Endothelial cell of umbilical vein (primary cell): ENCODE measurements at regions not wholly inside any gene's neighbourhood (a gene's known extent, or its start where the extent isn't known, plus 50 kb on each side); places are given as distances from the start of the nearest gene placed in this dataset.

ENCODE experiments used
- BruUV-seq: library from RNA; stranded (reverse); fragments of 400-500 nt; replicated peaks from 2 replicates; lab custom pipeline; 2021; lab: Mats Ljungman, UMichigan
- CTCF ChIA-PET: fragments of 300-600, 350-600 bp; sonication (Branson Sonifier 250); formaldehyde crosslinking; loops from one replicate; lab custom pipeline; 2021; ENCODE audit warnings: antibody characterized with exemption, inconsistent platforms; lab: Charles Lee
- POLR2A ChIA-PET: fragments of 300-600, 350-600 bp; sonication (Branson Sonifier 250); formaldehyde crosslinking; loops from one replicate; lab custom pipeline; 2021; ENCODE audit warnings: antibody characterized with exemption, inconsistent platforms; lab: Charles Lee
- DNase-seq: peaks from one replicate; pipeline ENCODE4 v3.0.0-alpha.2; 2011; ENCODE audit warnings: low read depth, low spot score
- FAIRE-seq: peaks from 2 replicates; lab custom pipeline; 2011; peaks lifted over from hg19 to GRCh38; lab: Jason Lieb, UNC
- H2AFZ ChIP-seq: 2 replicates; pipeline ENCODE4 v1.6.0; 2012; ENCODE audit warnings: low read depth, low read length, control low read depth, inconsistent platforms
- H3K27ac ChIP-seq: 2 replicates; pipeline ENCODE4 v1.5.1; 2011; ENCODE audit warnings: low read depth, mild to moderate bottlenecking, control low read depth, low read length, moderate library complexity; ENCODE audit not compliant: insufficient read depth
- H3K27me3 ChIP-seq, 2 experiments: 2 replicates each; pipeline versions ENCODE4 v1.6.0 to v1.6.1; 2011; ENCODE audit warnings: low read length in 2 of 2, mixed read lengths in 1 of 2; ENCODE audit not compliant: control insufficient read depth in 2 of 2, insufficient read depth in 2 of 2
- H3K36me3 ChIP-seq, 2 experiments: 2 replicates in 1 of 2; 3 replicates in 1 of 2; pipeline ENCODE4 v1.5.1; 2011; ENCODE audit warnings: low read length in 2 of 2, mild to moderate bottlenecking in 1 of 2, moderate library complexity in 1 of 2; ENCODE audit not compliant: control insufficient read depth in 2 of 2, insufficient read depth in 2 of 2; ENCODE audit errors: extremely low read depth in 1 of 2
- H3K4me1 ChIP-seq: 3 replicates; pipeline ENCODE4 v1.5.1; 2011; ENCODE audit warnings: mild to moderate bottlenecking, low read length; ENCODE audit not compliant: control insufficient read depth, insufficient read depth; ENCODE audit errors: extremely low read depth
- H3K4me2 ChIP-seq: 2 replicates; pipeline ENCODE4 v1.6.1; 2011; ENCODE audit warnings: low read length, control low read depth, mixed read lengths; ENCODE audit not compliant: insufficient read depth
- H3K4me3 ChIP-seq, 3 experiments: fragments of 200-600 bp in 1 of 3; sonication (generic), shearing (Covaris generic) in 1 of 3; replicated peaks in 1 of 3; 2 replicates each; pipeline ENCODE4 v1.5.1; 2011 to 2016; ENCODE audit warnings: control low read depth in 3 of 3, low read length in 3 of 3, mild to moderate bottlenecking in 2 of 3, inconsistent platforms in 1 of 3, low read depth in 1 of 3, moderate library complexity in 1 of 3; ENCODE audit not compliant: insufficient read depth in 1 of 3
- H3K79me2 ChIP-seq: 2 replicates; pipeline ENCODE4 v1.6.0; 2012; ENCODE audit warnings: low read length, inconsistent platforms; ENCODE audit not compliant: control insufficient read depth, insufficient read depth
- H3K9ac ChIP-seq: replicated peaks from 2 replicates; pipeline ENCODE3; 2011; ENCODE audit warnings: low read length, control low read depth; ENCODE audit not compliant: insufficient read depth; ENCODE audit errors: extremely low read depth
- H3K9me1 ChIP-seq: replicated peaks from 3 replicates; pipeline ENCODE4 v1.6.0; 2011; ENCODE audit warnings: mild to moderate bottlenecking, low read length; ENCODE audit not compliant: control insufficient read depth, insufficient read depth; ENCODE audit errors: extremely low read depth
- H3K9me3 ChIP-seq: replicated peaks from 2 replicates; pipeline ENCODE4 v1.5.1; 2012; ENCODE audit warnings: low read length, inconsistent platforms; ENCODE audit not compliant: control insufficient read depth, insufficient read depth
- H4K20me1 ChIP-seq: replicated peaks from 2 replicates; pipeline ENCODE3; 2011; ENCODE audit warnings: mild to moderate bottlenecking, low read length; ENCODE audit not compliant: control insufficient read depth, insufficient read depth; ENCODE audit errors: extremely low read depth
- CTCF ChIP-seq, 2 donors: IDR thresholded peaks; 1 replicate in 1 of 2; 2 replicates in 1 of 2; pipeline ENCODE4 v1.5.1; 2011; ENCODE audit warnings: low read length in 2 of 2, mild to moderate bottlenecking in 2 of 2, moderate library complexity in 2 of 2, control low read depth in 1 of 2, inconsistent platforms in 1 of 2, low read depth in 1 of 2; ENCODE audit not compliant: insufficient read depth in 1 of 2; ENCODE audit errors: extremely low read depth in 1 of 2
- EZH2 ChIP-seq: IDR thresholded peaks from 2 replicates; pipeline ENCODE4 v1.6.1; 2012; ENCODE audit warnings: borderline replicate concordance, low read depth, mild to moderate bottlenecking, moderate library complexity, low read length, inconsistent platforms; ENCODE audit not compliant: severe bottlenecking
- FOS ChIP-seq: IDR thresholded peaks from 2 replicates; pipeline ENCODE4 v1.6.1; 2011; ENCODE audit warnings: mild to moderate bottlenecking, low read length, moderate library complexity, borderline replicate concordance; ENCODE audit not compliant: insufficient read depth
- GATA2 ChIP-seq: IDR thresholded peaks from 2 replicates; pipeline ENCODE4 v1.7.0; 2011; ENCODE audit warnings: low read depth, mild to moderate bottlenecking, moderate library complexity, mixed read lengths, low read length; ENCODE audit not compliant: insufficient read length, insufficient read depth
- JUN ChIP-seq: IDR thresholded peaks from 2 replicates; pipeline ENCODE4 v1.6.1; 2011; ENCODE audit warnings: borderline replicate concordance, low read depth; ENCODE audit not compliant: insufficient read length, insufficient read depth
- MAX ChIP-seq: IDR thresholded peaks from 2 replicates; pipeline ENCODE4 v1.6.1; 2011; ENCODE audit not compliant: insufficient read depth, insufficient read length
- MYC ChIP-seq: IDR thresholded peaks from one replicate; pipeline ENCODE4 v1.6.1; 2011; ENCODE audit warnings: mild to moderate bottlenecking, low read depth, low read length
- POLR2A ChIP-seq: IDR thresholded peaks from 2 replicates; pipeline ENCODE4 v1.6.1; 2012; ENCODE audit warnings: low read depth, mild to moderate bottlenecking, control low read depth, low read length
- POLR2AphosphoS5 ChIP-seq: IDR thresholded peaks from 2 replicates; pipeline ENCODE4 v1.6.1; 2012; ENCODE audit warnings: low read depth, mild to moderate bottlenecking, control low read depth, low read length, moderate library complexity; ENCODE audit not compliant: insufficient read depth
- dilution Hi-C: fragments of 300-500 bp; cut with MboI; formaldehyde crosslinking; loops from one replicate; pipeline ENCODE4 v1.15.0; 2019; ENCODE audit warnings: low sequenced_read_pairs; ENCODE audit not compliant: extremely low pct_ligation_motif_present
- intact Hi-C: fragments of 100-400 bp; cut with micrococcal nuclease; formaldehyde crosslinking; loops from one replicate; pipeline ENCODE4 v1.10.0; 2022

GRCh38 chr14:94679106-94679810 lies 67.1 kb downstream of the SERPINA3 start:
- ChIA-PET CTCF (interaction anchor here (1.6 kb wide), 1 partner anchor 130 kb away, joined by 3 read pairs; no protein-coding TSS in a partner anchor), POLR2A (no interaction called here)
- no TSS peak for BruUV-seq
- H2AFZ ChIP-seq = no peak overlapping the region
- intact Hi-C loops (no loop called here), dilution Hi-C loops (no loop called here)
- H3K36me3 ChIP-seq = no peaks in the 10 kb centered on the region
- no peak overlapping the region for H3K27ac ChIP-seq
- no peak overlapping the region for H3K4me3 ChIP-seq
- H3K9ac ChIP-seq = no peak overlapping the region
- H3K4me2 ChIP-seq = no peak overlapping the region
- no peaks in the 10 kb centered on the region for H3K4me1 ChIP-seq
- H3K9me3 ChIP-seq = no peaks in the 10 kb centered on the region
- no peaks in the 10 kb centered on the region for H3K79me2 ChIP-seq
- no peak for FAIRE-seq
- TF ChIP-seq POLR2A (no peak), CTCF (IDR thresholded peaks at IDR 0.05; ENCODE audit: extremely low read depth in 1 of 2, insufficient read depth in 1 of 2, low read depth in 1 of 2, low read length in 2 of 2) (no peak), EZH2 (no peak), MAX (no peak), POLR2AphosphoS5 (no peak), FOS (no peak), GATA2 (no peak), JUN (no peak), MYC (no peak)
- no peaks in the 10 kb centered on the region for H4K20me1 ChIP-seq
- DNase-seq = no peak
- no peaks in the 10 kb centered on the region for H3K27me3 ChIP-seq
- H3K9me1 ChIP-seq = no peaks in the 10 kb centered on the region
